GM19468 (cell line): ENCODE measurements at regions not wholly inside any gene's neighbourhood (a gene's known extent, or its start where the extent isn't known, plus 50 kb on each side); places are given as distances from the start of the nearest gene placed in this dataset.

ENCODE experiments used
- ATAC-seq: cut with Tn5 transposase; IDR thresholded peaks from one replicate; pipeline ENCODE4 v1.9.1; 2021; ENCODE audit warnings: mild to moderate bottlenecking, moderate library complexity, moderate number of reproducible peaks; ENCODE audit not compliant: unreplicated experiment; ENCODE audit errors: extremely low read depth

DNA sequence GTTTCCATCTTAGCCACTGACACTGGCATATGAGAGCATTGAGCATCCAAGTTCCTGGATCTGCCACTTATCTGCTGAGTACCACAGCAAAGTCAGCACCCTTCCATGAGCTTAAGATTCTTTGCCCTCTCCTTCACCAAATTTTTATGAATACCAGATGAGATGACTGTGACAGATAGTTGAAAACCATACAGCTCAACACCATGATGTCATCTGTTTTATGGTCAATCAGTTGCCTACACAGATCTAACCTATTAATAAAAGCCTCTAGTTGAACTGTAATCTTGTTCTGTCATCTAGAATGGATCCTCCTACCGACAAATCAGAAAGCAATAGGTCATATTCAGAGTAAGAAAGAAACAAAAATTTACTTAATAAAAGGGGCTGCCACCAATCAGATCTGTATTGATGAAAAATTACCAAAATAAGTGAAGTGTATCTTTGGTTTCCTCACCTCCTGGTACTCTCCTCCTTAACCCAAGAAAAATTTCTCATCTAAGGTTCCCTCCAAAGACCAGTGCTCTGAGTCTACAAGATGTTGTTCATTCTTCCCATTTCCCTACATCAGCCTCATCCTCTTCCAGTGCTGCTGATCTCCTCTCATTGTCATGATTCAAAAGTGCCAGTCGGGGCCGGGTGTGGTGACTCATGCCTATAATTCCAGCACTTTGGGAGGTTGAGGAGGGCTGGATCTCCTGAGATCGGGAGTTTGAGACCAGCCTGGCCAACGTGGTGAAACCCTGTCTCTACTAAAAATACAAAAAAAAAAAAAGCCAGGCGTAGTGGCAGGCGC lies 138.8 kb upstream of the CTTNBP2NL start:
- ATAC-seq, result no peak

DNA sequence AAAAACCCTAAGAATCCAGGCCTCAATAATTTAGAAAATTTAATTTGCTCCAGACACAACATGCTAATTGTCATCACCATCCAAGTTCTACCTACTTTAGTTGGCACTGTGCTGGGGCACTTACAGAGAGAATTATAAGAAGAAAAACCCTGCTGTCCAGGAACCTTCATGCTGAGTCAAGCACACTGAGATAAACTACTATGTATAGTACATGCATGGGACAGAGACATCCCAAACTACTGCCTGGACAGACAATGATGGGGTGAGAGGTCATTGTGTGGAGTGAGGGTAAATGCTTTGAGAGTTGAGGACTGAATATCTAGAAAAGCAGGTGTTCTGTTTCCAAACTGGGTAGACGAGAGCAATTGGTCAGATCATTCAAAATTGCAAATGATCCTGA lies 135.3 kb upstream of the CTTNBP2NL start:
- no peak for ATAC-seq

DNA sequence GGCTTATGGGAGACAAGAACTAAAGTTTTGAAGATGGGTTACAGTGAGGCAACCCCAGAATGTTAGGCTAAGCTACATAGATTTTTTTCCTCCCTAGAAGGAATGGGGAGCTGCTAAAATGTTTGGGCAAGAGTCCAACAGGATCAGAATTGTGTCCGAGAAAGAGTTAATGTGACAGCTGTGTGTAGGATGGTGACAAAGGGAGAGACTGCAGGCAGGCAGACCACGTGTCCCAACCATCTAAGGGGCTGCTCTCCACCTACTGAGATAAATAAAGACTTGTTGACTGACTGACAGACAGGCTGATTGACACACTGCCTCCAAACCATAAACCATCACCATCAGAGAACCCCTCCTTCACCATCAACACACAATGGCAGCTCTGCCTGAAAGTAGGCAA lies 133.7 kb upstream of the CTTNBP2NL start:
- no peak for ATAC-seq

DNA sequence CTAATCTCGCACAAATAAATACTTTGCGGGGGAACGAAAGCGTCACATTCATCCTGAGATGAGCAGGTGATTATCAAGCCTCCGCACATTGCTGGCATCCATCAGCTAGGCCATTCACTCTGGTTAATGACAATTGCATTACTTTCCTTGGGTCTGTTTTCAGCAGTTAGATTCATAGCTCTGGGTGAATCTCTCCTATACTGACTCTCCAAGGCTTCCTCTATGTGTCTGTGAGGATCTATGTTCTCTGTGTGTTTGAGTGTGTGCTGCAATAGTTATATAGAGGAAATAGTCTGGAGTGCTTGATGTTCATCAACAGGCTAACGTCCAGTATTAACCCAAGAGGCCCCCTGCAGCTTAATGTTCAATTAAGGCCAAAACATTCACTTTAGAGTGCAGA lies 133.0 kb upstream of the CTTNBP2NL start:
- ATAC-seq, result no peak

- ATAC-seq, result no peak
Observed at GRCh38 chr1:112263453-112263852, 132.6 kb upstream of the CTTNBP2NL start.

DNA sequence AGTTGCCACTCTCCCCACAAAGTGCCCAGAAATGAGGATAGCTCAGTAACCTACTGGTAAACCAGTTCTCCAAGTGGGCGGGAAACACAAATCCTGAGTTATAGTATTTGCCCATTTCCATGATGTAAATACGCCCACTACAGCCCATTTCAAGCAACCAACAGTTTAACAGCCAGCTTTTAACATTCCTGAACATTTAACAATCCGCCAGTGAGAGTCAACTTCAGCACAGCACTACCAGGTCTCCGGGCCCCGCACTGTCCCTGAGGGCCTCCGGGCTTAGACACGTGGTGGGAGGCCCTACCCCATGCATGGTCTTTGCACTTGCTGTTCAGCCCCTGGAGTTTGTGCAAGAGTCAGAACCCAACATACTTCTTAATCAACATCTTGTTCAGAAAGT lies 132.0 kb upstream of the CTTNBP2NL start:
- ATAC-seq, result no peak

- no peak for ATAC-seq
Observed at GRCh38 chr1:112264553-112264952, 131.5 kb upstream of the CTTNBP2NL start.

GRCh38 chr1:112265931-112266330 lies 130.1 kb upstream of the CTTNBP2NL start:
- no peak for ATAC-seq

DNA sequence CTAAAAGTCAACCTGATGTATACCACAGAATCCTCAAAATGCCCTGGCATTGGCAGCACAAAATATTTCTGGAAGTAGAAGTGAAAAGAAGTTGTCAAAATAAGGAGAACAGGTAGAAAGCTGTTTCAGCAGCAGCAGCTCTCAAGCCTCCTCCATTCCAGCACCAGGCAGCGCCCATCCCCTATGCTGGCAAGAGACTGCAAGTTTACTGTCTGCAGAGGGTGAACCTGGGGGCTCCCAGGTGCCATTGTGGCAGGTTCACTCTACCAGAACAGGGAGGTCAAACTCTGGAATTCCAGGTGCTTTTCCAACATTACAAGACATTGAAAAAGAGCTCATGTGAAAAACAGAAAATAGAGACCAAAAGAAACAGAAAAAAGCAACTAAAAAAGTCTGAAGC lies 128.8 kb upstream of the CTTNBP2NL start:
- no peak for ATAC-seq

GRCh38 chr1:112267929-112268328 lies 128.1 kb upstream of the CTTNBP2NL start:
- ATAC-seq, result no peak

DNA sequence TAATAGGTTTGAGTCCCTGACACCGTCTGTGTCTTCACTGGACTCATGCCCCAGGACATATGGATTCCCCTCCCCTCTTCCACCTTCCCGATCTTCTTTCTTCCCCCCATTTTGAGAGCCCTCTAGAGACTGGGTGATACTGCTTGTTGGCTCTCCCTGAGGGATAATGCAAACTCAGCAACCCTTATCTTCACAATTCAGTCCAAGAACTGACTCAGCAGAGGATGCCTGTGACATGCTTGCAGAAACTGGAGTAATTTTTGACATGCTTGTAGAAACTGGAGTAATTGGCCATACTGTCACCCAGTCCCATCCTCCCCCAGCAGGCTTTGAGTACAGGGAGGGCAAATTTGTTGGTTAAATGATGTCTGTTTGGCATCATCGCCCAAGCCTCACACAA lies 127.6 kb upstream of the CTTNBP2NL start:
- ATAC-seq, result no peak

DNA sequence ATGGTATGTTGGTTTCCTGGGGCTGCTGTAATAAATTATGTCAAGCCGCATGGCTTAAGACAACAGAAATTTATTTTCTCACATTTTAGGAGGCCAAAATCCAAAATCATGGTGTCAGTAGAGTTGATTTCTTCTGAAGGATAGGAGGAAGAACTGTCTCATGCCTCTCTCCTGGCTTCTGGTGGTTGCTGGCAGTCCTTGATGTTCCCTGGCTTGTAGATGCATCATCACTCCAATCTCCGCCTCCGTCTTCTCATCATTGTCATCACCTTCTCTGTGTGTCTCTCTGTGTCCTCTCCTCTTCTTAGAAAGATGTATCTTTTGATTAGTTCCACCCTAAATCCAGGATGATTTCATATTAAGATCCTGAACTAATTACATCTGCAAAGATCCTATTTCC lies 124.7 kb upstream of the CTTNBP2NL start:
- no peak for ATAC-seq

GRCh38 chr1:112272101-112272772 lies 123.8 kb upstream of the CTTNBP2NL start:
- ATAC-seq, result no peak

GRCh38 chr1:112284796-112285195 lies 111.2 kb upstream of the CTTNBP2NL start:
- ATAC-seq, result no peak

GRCh38 chr1:112285316-112285715 lies 110.7 kb upstream of the CTTNBP2NL start:
- no peak for ATAC-seq

DNA sequence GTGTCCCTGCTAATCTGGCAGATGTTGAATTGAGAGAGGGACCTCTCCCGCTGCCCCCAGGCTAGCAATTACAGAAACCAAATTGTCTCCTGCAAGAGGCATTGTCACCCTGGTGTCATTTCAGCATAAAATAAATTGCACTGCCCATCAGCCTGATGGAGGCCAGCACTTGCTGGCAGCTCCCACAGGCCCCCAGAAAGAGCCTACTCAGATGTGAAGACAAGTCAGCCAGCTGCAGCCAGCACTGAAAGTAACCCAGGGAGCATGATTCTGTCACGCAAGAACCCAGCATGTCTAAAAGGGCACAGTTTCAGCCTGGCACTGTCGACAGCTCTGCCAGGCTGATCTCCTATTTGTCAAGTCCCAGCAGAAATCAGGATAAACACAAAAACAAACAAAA lies 110.3 kb upstream of the CTTNBP2NL start:
- ATAC-seq, result no peak

DNA sequence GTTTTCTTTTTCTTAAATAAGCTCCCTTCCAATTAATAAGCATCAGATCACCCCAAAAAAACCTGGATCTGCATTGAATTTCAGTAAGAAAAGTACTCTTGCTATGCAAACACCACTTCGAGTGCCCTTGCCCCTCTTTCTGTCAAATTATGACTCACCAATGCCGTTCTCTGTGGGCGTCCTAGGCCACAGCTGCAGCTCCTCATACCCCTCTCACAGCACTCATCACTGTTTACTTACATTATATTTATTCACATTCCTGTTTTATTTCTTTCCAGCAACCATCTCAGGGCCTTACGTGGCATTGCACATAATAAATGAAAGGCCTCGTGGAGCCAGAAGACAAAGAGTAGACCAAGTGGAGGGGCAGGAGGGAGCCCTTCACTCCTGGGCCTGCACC lies 99.1 kb upstream of the CTTNBP2NL start:
- ATAC-seq, result no peak

DNA sequence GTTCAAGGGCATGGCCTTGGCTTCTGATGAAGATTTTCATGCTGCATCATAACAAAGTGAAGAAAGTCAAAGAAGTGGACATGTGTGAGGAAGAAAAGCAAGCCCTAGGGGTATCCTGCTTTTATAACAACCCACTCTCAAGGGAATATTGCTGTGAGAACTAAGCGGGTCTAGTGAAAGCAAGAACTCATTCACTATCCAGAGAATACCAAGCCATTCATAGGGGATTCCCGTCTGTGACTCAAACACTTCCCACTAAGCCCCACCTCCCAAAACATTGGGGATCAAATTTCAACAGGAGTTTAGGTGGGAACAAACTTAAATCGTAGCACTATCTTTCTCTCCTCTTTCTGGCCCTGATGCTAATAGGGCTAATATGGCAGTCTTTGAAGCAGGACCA lies 98.5 kb upstream of the CTTNBP2NL start:
- ATAC-seq, result no peak

GRCh38 chr1:112298558-112298957 lies 97.5 kb upstream of the CTTNBP2NL start:
- ATAC-seq, result no peak

GRCh38 chr1:112304126-112304525 lies 91.9 kb upstream of the CTTNBP2NL start:
- ATAC-seq, result no peak

DNA sequence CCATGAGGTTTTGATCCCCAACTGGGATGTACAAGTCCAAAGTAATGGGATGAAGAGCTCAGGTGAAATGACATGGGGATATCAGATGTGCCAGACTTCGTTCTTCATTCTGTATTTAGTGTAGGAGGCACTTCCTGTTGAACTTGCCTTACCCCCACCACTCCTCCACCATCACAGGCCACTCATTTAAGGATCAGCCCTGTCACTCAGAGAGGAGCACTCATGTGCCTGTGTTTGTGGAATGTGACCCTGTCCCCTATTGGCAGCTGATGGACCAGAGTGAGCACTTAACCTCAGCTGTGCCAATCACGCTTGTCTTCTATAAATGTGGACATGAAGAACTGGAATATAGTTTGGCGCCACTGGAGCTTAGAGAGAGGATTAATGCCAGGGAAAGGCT lies 91.4 kb upstream of the CTTNBP2NL start:
- ATAC-seq, result no peak
